ENCODE measurements at regions not wholly inside any gene's neighbourhood (a gene's known extent, or its start where the extent isn't known, plus 50 kb on each side); places are given as distances from the start of the nearest gene placed in this dataset.
A peak's percentile ranks its signal among the peaks of the same experiment; 100 is the strongest.
"Not testable (repeated sequence)": the region's sequence is repeated elsewhere in the genome, so short reads cannot be mapped to it uniquely, and the experiment has no call there.

DNA sequence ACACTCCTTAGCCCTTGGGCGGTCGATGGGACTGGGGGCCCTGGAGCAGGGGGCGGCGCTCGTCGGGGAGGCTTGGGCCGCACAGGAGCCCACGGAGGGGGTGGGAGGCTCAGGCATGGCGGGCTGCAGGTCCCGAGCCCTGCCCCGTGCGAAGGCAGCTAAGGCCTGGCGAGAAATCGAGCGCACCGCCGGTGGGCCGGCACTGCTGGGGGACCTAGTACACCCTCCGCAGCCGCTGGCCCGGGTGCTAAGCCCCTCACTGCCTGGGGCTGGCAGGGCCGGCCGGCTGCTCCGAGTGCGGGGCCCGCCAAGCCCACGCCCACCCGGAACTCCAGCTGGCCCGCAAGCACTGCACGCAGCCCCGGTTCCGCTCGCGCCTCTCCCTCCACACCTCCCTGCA lies 68.0 kb upstream of the DDR1 start:
- H3K4me3 Mint-ChIP-seq, H3K27me3 Mint-ChIP-seq, H3K9me3 Mint-ChIP-seq: not testable (repeated sequence)
- H3K36me3 Mint-ChIP-seq (ENCODE audit: low read depth): peaks cover 51% of the 10 kb centered on the region
- H3K27ac Mint-ChIP-seq: peak overlapping the region; percentile 98
- peaks cover 93% of the 10 kb centered on the region for H3K4me1 Mint-ChIP-seq (ENCODE audit: low read depth)

DNA sequence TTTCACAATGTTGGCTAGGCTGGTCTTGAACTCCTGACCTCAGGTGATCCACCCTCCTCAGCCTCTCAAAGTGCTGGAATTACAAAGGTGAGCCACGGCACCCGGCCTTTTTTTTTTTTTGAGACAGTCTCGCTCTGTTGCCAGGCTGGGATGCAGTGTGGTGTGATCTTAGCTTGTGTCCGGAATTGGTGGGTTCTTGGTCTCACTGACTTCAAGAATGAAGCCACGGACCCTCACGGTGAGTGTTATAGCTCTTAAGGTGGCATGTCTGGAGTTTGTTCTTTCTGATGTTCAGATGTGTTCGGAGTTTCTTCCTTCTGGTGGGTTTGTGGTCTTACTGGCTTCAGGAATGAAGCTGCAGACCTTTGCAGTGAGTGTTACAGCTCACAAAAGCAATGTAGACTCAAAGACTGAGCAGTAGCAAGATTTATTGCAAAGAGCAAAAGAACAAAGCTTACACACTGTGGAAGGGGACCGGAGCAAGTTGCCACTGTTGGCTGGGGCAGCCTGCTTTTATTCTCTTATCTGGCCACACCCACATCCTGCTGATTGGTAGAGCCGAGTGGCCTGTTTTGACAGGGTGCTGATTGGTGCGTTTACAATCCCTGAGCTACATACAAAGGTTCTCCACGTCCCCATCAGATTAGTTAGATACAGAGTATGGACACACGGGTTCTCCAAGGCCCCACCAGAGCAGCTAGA lies 69.1 kb upstream of the DDR1 start:
- H3K36me3 Mint-ChIP-seq (ENCODE audit: low read depth): peaks cover 57% of the 10 kb centered on the region

DNA sequence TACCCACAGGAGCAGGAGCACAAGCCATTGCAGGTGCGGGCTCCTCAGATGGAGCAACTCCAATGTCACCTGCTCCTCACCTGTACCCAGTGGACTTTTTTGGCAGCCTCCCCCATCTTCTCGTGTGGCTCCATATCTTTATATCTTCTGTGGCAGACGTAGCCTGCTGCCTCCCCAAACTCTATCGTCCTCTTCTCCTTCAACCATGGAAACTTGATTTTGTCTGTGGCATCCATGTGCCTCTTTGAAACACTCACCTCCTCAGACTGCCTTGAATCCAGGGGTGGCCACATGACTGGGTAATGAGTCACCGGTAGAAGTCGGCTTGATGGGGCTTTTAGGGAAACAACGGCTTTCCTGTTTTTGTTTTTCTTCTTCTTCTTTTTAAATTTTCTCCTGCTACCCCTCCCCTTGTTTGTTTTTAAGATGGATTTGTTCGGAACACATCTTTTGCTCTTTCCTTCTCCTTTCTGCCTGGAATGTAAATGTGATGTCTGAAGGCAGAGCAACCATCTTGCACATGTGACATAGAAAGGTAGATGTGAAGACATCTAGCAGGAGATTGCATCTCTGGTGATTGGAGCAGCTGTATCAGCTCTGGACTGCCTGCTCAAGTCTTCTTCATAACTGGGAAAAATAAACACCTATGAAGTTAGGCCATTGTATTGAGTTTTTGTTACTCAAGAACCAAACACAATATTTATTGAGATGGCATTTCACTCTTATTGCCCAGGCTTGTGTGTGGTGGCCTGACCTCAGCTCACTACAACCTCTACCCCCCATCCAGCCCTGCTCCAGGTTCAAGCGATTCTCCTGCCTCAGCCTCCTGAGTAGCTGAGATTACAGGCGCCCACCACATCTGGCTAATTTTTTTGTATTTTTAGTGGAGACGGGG lies 69.9 kb upstream of the DDR1 start:
- Mint-ChIP-seq H3K27me3 (peaks cover 4% of the 10 kb centered on the region), H3K9me3 (peaks cover 10% of the 10 kb centered on the region), H3K27ac (peak overlapping the region; percentile 97), H3K4me3 (peak overlapping the region; percentile 37), H3K36me3 (ENCODE audit: low read depth) (peaks cover 52% of the 10 kb centered on the region), H3K4me1 (ENCODE audit: low read depth) (peaks cover 95% of the 10 kb centered on the region)

More for the DNA sequence above, 69.1 kb upstream of the DDR1 start:
- not testable (repeated sequence) for H3K9me3 Mint-ChIP-seq, H3K27me3 Mint-ChIP-seq
- H3K4me1 Mint-ChIP-seq (ENCODE audit: low read depth): peaks cover 95% of the 10 kb centered on the region
- H3K4me3 Mint-ChIP-seq: peak overlapping the region; percentile 37
- peak overlapping the region; percentile 97 for H3K27ac Mint-ChIP-seq

DNA sequence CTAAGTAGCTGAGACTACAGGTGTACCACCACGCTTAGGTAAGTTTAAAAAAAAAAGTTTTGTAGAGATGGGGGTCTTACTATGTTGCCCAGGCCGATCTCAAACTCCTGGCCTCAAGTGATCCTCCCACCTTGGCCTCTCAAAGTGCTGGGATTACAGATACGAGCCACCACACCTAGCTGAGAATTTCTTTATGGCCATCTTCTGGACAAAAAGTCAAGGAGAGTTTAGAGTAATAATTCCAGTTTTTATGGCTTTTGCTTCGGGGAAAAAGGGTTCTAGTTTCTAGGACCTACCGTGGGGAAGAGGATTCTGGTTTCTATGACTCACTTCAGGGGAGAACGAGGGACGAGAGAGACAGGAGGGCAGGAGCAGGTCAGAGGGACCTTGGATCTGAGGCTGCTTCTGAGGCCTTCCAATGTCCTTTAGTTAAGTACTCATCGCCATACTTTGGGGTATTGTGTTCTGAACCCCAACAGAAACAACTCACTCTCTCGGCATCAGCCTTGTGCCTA lies 69.3 kb upstream of the IER3 start:
- Mint-ChIP-seq H3K27me3 (peaks cover 4% of the 10 kb centered on the region), H3K4me1 (ENCODE audit: low read depth) (peaks cover 95% of the 10 kb centered on the region), H3K4me3 (peak overlapping the region; percentile 37), H3K36me3 (ENCODE audit: low read depth) (peaks cover 52% of the 10 kb centered on the region), H3K9me3 (peaks cover 10% of the 10 kb centered on the region), H3K27ac (peak overlapping the region; percentile 97)

DNA sequence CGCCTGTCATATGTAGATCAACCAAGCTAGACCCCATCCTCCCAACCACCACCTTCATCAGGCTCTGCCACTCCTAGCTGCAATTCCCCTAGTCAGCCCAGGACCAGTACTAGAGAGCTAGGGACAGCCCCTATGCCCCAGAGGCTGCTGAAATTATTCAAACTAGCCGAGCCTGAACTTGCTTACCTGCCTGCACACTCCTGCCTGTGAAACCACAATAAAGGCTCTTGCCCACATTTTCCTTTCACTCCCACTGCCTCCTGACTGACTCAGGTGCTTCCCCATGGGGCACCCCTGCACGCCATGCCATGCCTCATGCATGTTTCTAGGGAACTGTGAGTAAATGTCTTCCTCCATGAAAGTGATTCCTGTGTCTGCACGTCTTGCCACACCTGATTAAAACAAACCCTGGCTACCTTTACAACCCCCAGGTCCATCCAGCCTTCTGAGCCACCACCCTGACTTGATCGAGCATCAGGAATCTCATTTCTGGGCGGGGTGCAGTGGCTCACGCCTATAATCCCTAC lies 66.5 kb upstream of the IER3 start:
- peak overlapping the region; percentile 83 for H3K4me3 Mint-ChIP-seq
- peaks cover 6% of the 10 kb centered on the region for H3K9me3 Mint-ChIP-seq
- peaks cover 36% of the 10 kb centered on the region for H3K36me3 Mint-ChIP-seq (ENCODE audit: low read depth)
- peaks cover 4% of the 10 kb centered on the region for H3K27me3 Mint-ChIP-seq
- H3K4me1 Mint-ChIP-seq (ENCODE audit: low read depth): peaks cover 94% of the 10 kb centered on the region
- H3K27ac Mint-ChIP-seq: peak overlapping the region; percentile 97

DNA sequence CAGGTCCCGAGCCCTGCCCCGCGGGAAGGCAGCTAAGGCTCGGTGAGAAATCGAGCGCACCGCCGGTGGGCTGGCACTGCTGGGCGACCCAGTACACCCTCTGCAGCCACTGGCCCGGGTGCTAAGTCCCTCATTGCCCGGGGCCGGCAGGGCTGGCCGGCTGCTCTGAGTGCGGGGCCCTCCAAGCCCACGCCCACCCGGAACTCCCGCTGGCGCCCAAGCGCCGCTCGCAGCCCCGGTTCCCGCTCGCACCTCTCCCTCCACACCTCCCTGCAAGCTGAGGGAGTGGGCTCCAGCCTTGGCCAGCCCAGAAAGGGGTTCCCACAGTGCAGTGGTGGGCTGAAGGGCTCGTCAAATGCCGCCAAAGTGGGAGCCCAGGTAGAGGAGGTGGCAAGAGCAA lies 63.2 kb upstream of the IER3 start:
- not testable (repeated sequence) for H3K4me3 Mint-ChIP-seq, H3K9me3 Mint-ChIP-seq, H3K27me3 Mint-ChIP-seq
- Mint-ChIP-seq H3K27ac (peak overlapping the region; percentile 75), H3K4me1 (ENCODE audit: low read depth) (peaks cover 85% of the 10 kb centered on the region), H3K36me3 (ENCODE audit: low read depth) (peaks cover 20% of the 10 kb centered on the region)

DNA sequence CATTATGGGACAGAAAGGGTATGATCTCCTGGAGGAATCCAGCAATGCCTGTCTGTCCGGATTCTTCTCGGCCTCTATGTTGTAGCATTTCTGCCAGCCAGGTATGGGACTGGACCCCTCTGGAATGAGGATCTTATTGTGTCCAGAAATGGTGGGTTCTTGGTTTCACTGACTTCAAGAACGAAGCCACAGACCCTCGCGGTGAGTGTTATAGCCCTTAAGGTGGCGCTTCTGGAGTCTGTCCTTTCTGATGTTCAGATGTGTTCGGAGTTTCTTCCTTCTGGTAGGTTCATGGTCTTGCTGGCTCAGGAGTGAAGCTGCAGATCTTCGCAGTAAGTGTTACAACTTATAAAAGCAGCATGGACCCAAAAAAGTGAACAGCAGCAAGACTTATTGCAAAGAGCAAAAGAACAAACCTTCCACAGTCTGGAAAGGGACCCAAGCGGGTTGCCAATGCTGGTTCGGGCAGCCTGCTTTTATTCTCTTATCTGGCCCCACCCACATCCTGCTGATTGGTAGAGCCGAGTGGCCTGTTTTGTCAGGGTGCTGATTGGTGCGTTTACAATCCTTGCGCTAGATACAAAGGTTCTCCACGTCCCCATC lies 62.3 kb upstream of the IER3 start:
- Mint-ChIP-seq H3K27me3 (peaks cover 4% of the 10 kb centered on the region), H3K4me3 (no peak overlapping the region), H3K4me1 (ENCODE audit: low read depth) (peaks cover 83% of the 10 kb centered on the region), H3K36me3 (ENCODE audit: low read depth) (peaks cover 13% of the 10 kb centered on the region), H3K27ac (peak overlapping the region; percentile 45), H3K9me3 (peaks cover 7% of the 10 kb centered on the region)

DNA sequence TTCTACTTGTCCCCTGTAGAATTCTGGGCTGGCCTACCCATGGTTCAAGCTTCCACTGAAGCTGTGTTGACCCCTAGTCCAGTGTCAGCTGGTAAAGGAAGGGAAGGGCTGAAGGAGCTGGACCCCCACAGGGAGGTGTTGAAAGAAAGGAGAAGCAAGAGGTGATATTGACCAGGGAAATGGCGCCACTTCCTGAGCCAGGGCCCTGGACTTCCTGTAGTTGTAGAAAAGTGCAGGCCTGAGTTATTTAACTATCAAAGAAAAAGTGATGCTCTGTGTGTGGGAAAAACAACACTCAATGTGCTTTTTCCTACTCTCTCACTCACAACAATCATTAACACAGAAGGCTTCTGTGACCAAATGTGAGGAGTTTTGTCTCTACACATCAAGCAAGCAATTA lies 60.0 kb upstream of the IER3 start:
- H3K4me3 Mint-ChIP-seq: no peak overlapping the region
- peaks cover 7% of the 10 kb centered on the region for H3K9me3 Mint-ChIP-seq
- peaks cover 61% of the 10 kb centered on the region for H3K4me1 Mint-ChIP-seq (ENCODE audit: low read depth)
- H3K36me3 Mint-ChIP-seq (ENCODE audit: low read depth): peaks cover 4% of the 10 kb centered on the region
- peak overlapping the region; percentile 55 for H3K27ac Mint-ChIP-seq
- no peaks in the 10 kb centered on the region for H3K27me3 Mint-ChIP-seq

DNA sequence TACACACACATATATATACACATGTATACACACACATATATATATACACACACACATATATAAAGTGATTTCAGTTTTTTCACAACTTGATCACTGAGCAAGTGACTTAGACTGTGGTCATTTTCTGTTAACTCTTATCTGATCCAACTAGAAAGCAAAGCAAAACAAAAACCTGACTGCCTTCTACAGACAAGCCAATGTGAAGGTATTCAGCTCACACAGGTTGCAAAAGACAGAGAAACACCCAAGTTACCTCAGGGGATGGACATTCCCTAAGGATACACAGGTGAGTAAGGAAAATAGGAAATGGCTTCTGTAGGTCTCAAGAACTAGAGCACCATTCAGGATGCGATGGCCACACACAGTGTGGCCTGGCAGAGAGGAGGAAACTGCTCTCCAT lies 58.4 kb upstream of the IER3 start:
- Mint-ChIP-seq H3K4me1 (ENCODE audit: low read depth) (peaks cover 50% of the 10 kb centered on the region), H3K27me3 (no peaks in the 10 kb centered on the region), H3K27ac (peak overlapping the region; percentile 45), H3K4me3 (no peak overlapping the region), H3K36me3 (ENCODE audit: low read depth) (peaks cover 10% of the 10 kb centered on the region), H3K9me3 (peaks cover 7% of the 10 kb centered on the region)

DNA sequence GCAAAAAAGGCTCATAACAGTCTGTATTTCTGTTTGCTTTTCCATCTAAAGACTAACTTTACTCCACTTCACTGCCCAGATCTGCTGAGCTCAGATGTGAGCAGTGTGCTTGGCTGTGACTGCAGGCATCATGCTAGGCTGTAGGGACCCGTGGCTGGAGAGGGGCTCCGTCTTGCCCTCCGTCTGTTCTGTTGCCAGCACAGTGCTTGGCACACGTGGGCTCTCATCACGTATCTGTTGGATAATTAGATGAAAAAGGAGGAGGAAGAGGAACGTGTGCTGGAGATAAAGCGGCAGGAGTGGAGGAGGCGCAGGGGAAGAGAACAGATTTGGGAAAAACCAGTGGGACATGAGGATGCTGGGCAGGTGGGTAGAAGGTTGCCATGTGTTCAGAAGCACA lies 57.6 kb upstream of the IER3 start:
- peaks cover 46% of the 10 kb centered on the region for H3K4me1 Mint-ChIP-seq (ENCODE audit: low read depth)
- peaks cover 7% of the 10 kb centered on the region for H3K9me3 Mint-ChIP-seq
- H3K27me3 Mint-ChIP-seq: no peaks in the 10 kb centered on the region

DNA sequence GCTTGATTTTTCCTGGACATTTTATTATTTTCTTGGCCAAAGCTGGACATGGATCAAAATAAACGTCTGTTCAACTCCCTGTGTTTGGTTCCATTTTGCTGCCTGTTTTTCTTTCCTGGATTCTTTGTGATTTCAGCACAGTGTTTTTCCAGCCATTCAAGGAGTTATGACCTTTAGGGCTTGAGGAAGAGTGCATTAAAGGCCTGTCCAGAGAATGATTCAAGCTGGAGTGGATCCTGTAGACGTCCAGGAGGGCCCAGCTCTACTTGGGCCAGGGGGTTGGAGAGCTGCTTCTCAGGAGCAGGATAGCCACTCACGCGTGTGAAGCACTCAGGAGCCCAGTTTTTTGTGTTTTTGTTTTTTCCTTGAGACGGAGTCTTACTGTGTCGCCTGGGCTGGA lies 56.5 kb upstream of the IER3 start:
- Mint-ChIP-seq H3K27me3 (no peaks in the 10 kb centered on the region), H3K4me3 (no peak overlapping the region), H3K9me3 (peaks cover 7% of the 10 kb centered on the region), H3K4me1 (ENCODE audit: low read depth) (peaks cover 44% of the 10 kb centered on the region), H3K27ac (no peak overlapping the region), H3K36me3 (ENCODE audit: low read depth) (peaks cover 10% of the 10 kb centered on the region)

More for the DNA sequence above, 57.6 kb upstream of the IER3 start:
- Mint-ChIP-seq H3K36me3 (ENCODE audit: low read depth) (peaks cover 12% of the 10 kb centered on the region), H3K27ac (no peak overlapping the region), H3K4me3 (no peak overlapping the region)

DNA sequence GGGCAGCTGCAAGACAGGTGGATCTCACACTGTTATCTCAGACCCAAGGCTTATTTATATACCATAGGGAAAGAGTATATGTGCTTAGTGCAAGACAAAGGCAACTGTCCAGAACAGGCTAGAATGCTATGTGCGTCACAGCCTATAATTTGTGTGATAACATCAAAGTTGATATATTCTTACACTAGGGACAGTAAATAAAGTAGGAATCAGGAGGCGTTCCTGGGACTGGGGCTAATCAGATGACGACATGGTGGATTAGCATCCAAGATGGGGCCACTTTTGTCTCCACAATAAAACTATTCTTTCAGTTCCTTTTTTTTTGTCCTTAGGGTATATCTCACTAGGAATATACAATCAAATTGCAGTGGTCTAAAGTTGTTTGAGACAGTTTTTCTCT lies 54.9 kb upstream of the IER3 start:
- Mint-ChIP-seq H3K4me3 (no peak overlapping the region), H3K4me1 (ENCODE audit: low read depth) (peaks cover 43% of the 10 kb centered on the region), H3K36me3 (ENCODE audit: low read depth) (peaks cover 18% of the 10 kb centered on the region), H3K27ac (no peak overlapping the region), H3K27me3 (no peaks in the 10 kb centered on the region), H3K9me3 (peaks cover 3% of the 10 kb centered on the region)

DNA sequence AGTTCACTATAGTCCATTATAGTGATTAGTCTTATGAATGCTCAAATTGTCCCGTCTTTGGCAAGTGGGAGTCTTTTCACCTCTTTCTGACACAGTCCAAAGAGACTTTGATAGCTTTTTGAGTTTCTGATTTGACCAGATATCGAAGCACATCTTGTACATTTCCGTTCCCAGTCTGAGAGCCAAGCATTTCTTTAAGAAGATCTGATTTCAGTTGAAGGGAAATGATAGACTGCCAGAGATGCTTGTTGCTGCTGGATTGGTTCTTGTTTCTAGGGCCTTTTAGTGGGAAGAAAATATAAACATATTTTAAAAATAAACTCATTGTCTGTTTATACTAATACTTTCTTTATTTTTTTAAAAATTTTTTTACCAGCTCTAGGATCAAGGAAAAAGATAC lies 54.1 kb upstream of the IER3 start:
- Mint-ChIP-seq H3K4me3 (no peak overlapping the region), H3K9me3 (no peaks in the 10 kb centered on the region), H3K4me1 (ENCODE audit: low read depth) (peaks cover 47% of the 10 kb centered on the region), H3K27me3 (no peaks in the 10 kb centered on the region), H3K27ac (no peak overlapping the region), H3K36me3 (ENCODE audit: low read depth) (peaks cover 18% of the 10 kb centered on the region)

DNA sequence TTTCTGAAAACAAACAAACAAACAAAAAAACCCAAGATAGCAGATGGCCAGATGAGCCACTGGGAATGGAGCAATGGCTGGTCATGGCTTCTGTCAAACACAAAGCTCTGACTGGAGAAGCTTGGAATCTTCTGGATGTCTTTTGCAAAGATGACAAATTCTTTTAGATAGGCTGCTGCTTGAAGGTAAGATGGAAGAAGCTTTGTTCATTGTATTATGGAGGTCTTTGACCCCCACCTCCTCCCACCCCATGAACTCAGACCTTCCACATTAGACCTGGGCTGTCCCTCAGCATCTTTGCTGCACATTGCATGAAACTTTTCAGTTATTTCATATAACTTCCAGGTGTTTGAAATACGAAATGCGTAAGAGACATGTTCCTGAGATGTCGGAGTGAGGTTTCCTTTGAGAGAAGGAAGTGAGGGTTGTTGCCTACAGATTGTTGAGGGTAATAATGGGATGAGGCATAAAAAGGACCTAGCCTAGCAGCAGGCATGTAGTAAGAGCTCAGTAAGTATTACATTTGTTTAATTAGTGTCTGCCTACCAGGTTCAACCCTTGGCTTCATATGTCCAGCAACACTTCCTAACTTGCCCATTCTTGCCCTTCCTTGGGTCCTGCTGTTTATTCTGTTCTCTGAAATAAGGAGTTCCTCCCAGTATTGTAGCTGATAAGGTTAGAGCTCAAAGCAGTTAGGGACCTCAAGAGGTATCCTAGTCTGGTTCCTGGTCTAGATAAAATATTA lies 51.4 kb upstream of the IER3 start:
- Mint-ChIP-seq H3K27me3 (no peaks in the 10 kb centered on the region), H3K4me1 (ENCODE audit: low read depth) (peaks cover 56% of the 10 kb centered on the region), H3K27ac (peak overlapping the region; percentile 29), H3K9me3 (no peaks in the 10 kb centered on the region), H3K4me3 (no peak overlapping the region), H3K36me3 (ENCODE audit: low read depth) (peaks cover 24% of the 10 kb centered on the region)
